ENCODE measurements at regions not wholly inside any gene's neighbourhood (a gene's known extent, or its start where the extent isn't known, plus 50 kb on each side); places are given as distances from the start of the nearest gene placed in this dataset.

GRCh38 chr2:5315041-5315440 is 377.1 kb upstream of the SOX11 start:
- FAIRE-seq, result no peak
- no peak overlapping the region for H3K4me3 ChIP-seq (ENCODE audit: low read depth, low read length)
- H3K36me3 ChIP-seq (ENCODE audit: control insufficient read depth, insufficient read depth, low read length), result no peaks in the 10 kb centered on the region
- no peaks in the 10 kb centered on the region for H3K27me3 ChIP-seq (ENCODE audit: control insufficient read depth, insufficient read depth, low read length)
- DNase-seq (ENCODE audit: low read depth), result no peak
- TF ChIP-seq CTCF (IDR thresholded peaks at IDR 0.05; ENCODE audit: insufficient read depth, low read length, severe bottlenecking), result no peak

DNA sequence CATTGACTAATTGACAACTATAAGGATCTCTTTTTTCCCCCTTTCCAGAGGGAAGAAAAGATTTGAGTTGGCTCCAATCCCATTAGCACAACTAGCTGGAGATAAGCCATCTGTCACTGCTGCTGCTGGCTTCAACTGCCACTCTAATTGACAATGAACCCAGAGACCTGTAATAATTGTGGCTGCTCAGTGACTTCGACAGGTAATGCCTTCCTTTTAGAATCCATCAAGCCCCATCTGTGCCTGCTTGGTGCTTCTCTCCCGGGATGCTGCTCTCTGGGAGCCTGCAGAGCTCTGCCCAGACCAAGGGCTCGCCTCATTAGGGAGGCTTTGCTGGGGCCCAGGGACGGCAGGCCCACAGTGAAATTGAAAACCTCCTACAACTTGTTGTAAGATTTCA is 376.7 kb upstream of the SOX11 start:
- no peak for FAIRE-seq
- no peak for TF ChIP-seq CTCF (IDR thresholded peaks at IDR 0.05; ENCODE audit: insufficient read depth, low read length, severe bottlenecking)
- H3K27me3 ChIP-seq (ENCODE audit: control insufficient read depth, insufficient read depth, low read length), result no peaks in the 10 kb centered on the region
- no peak overlapping the region for H3K4me3 ChIP-seq (ENCODE audit: low read depth, low read length)
- DNase-seq (ENCODE audit: low read depth), result no peak
- H3K36me3 ChIP-seq (ENCODE audit: control insufficient read depth, insufficient read depth, low read length), result no peaks in the 10 kb centered on the region

DNA sequence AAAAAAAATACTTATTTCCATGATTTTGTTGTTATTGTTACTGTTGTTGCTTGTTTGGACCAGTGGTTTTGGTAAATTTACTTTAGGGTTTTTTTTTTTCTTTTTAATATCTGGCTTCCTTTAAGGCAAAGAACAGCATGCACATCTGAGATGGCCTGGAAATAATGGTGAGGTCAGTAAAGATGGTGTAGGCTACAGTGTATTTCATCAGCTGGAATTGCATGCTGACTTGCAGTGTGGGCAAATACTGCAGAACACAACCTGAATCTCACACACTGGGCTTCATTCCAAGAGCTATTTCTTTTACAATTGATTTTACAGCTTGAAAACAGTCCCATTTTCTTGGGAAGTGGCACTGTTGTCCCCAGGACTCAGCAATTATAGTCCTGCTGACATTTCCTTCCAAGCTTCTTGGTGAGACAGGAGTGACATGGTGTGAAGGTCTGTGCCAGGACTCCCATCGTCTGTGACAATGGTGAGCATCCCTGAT is 376.1 kb upstream of the SOX11 start:
- no peak for FAIRE-seq
- no peak for TF ChIP-seq CTCF (IDR thresholded peaks at IDR 0.05; ENCODE audit: insufficient read depth, low read length, severe bottlenecking)
- H3K4me3 ChIP-seq (ENCODE audit: low read depth, low read length), result no peak overlapping the region

GRCh38 chr2:5319493-5319892 is 372.7 kb upstream of the SOX11 start:
- TF ChIP-seq CTCF (IDR thresholded peaks at IDR 0.05; ENCODE audit: insufficient read depth, low read length, severe bottlenecking), result no peak

More for the DNA sequence above, 376.1 kb upstream of the SOX11 start:
- DNase-seq (ENCODE audit: low read depth), result no peak
- no peaks in the 10 kb centered on the region for H3K27me3 ChIP-seq (ENCODE audit: control insufficient read depth, insufficient read depth, low read length)
- H3K36me3 ChIP-seq (ENCODE audit: control insufficient read depth, insufficient read depth, low read length), result no peaks in the 10 kb centered on the region

GRCh38 chr2:5322396-5322795 is 369.8 kb upstream of the SOX11 start:
- Histone ChIP-seq H3K36me3 (ENCODE audit: control insufficient read depth, insufficient read depth, low read length) (no peaks in the 10 kb centered on the region), H3K4me3 (ENCODE audit: low read depth, low read length) (no peak overlapping the region), H3K27me3 (ENCODE audit: control insufficient read depth, insufficient read depth, low read length) (no peaks in the 10 kb centered on the region)
- DNase-seq (ENCODE audit: low read depth) (no peak), FAIRE-seq (no peak)
- TF ChIP-seq CTCF (IDR thresholded peaks at IDR 0.05; ENCODE audit: insufficient read depth, low read length, severe bottlenecking), result no peak

More at GRCh38 chr2:5319493-5319892, 372.7 kb upstream of the SOX11 start:
- Histone ChIP-seq H3K4me3 (ENCODE audit: low read depth, low read length) (no peak overlapping the region), H3K36me3 (ENCODE audit: control insufficient read depth, insufficient read depth, low read length) (no peaks in the 10 kb centered on the region), H3K27me3 (ENCODE audit: control insufficient read depth, insufficient read depth, low read length) (no peaks in the 10 kb centered on the region)
- FAIRE-seq (no peak), DNase-seq (ENCODE audit: low read depth) (no peak)

DNA sequence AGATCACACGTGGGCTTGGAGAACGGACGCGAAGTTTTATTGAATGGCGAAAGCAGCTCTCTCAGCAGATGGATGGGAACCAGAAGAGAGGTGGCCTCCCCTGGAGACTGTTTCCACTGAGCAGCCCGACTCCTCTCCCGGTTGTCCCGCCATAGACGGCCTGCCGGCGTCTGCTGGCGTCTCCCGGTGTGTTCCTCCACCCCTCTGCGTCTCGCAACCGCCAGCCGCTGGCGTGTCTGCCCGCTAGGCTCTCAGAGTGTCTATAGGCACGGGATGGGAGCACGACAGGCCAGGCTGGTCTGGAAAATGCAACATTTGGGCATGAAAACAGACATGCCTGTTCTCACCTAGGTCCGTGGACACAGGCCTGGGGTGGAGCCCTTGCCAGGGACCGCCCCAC is 366.7 kb upstream of the SOX11 start:
- no peak for DNase-seq (ENCODE audit: low read depth)
- no peaks in the 10 kb centered on the region for H3K27me3 ChIP-seq (ENCODE audit: control insufficient read depth, insufficient read depth, low read length)
- TF ChIP-seq CTCF (IDR thresholded peaks at IDR 0.05; ENCODE audit: insufficient read depth, low read length, severe bottlenecking), result no peak
- no peak for FAIRE-seq
- no peak overlapping the region for H3K4me3 ChIP-seq (ENCODE audit: low read depth, low read length)
- H3K36me3 ChIP-seq (ENCODE audit: control insufficient read depth, insufficient read depth, low read length), result no peaks in the 10 kb centered on the region
